Thyroid gland (tissue), 4 donors: ENCODE measurements at regions not wholly inside any gene's neighbourhood (a gene's known extent, or its start where the extent isn't known, plus 50 kb on each side); places are given as distances from the start of the nearest gene placed in this dataset.

Experiments used
- CTCF ChIP-seq, 6 experiments: fragments of 200-600 bp in 3 of 6; fragments of 450-650 bp in 3 of 6; sonication (generic) in 3 of 6; IDR thresholded peaks; one replicate each; pipeline ENCODE4 v1.5.1; 2016 to 2019; ENCODE audit warnings: antibody characterized with exemption in 6 of 6, mild to moderate bottlenecking in 2 of 6, inconsistent platforms in 1 of 6, moderate library complexity in 1 of 6
- POLR2A ChIP-seq, 2 donors: fragments of 450-650 bp; IDR thresholded peaks; one replicate each; pipeline ENCODE4 v1.6.1; 2017; ENCODE audit warnings: antibody characterized with exemption in 2 of 2, mild to moderate bottlenecking in 2 of 2, moderate library complexity in 1 of 2

GRCh38 chr21:28754862-28755261 is 237.8 kb downstream of the LTN1 start:
- no peak for TF ChIP-seq CTCF (IDR thresholded peaks at IDR 0.05)
- TF ChIP-seq POLR2A (IDR thresholded peaks at IDR 0.05): no peak
